ENCODE measurements at regions not wholly inside any gene's neighbourhood (a gene's known extent, or its start where the extent isn't known, plus 50 kb on each side); places are given as distances from the start of the nearest gene placed in this dataset.

GRCh38 chr5:133854554-133854953, 113.9 kb downstream of the C5orf15 start:
- TF ChIP-seq, protein P1, sequence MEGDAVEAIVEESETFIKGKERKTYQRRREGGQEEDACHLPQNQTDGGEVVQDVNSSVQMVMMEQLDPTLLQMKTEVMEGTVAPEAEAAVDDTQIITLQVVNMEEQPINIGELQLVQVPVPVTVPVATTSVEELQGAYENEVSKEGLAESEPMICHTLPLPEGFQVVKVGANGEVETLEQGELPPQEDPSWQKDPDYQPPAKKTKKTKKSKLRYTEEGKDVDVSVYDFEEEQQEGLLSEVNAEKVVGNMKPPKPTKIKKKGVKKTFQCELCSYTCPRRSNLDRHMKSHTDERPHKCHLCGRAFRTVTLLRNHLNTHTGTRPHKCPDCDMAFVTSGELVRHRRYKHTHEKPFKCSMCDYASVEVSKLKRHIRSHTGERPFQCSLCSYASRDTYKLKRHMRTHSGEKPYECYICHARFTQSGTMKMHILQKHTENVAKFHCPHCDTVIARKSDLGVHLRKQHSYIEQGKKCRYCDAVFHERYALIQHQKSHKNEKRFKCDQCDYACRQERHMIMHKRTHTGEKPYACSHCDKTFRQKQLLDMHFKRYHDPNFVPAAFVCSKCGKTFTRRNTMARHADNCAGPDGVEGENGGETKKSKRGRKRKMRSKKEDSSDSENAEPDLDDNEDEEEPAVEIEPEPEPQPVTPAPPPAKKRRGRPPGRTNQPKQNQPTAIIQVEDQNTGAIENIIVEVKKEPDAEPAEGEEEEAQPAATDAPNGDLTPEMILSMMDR (IDR thresholded peaks at IDR 0.05; ENCODE audit: insufficient read depth, low read length) = no peak
- TF ChIP-seq, protein P2, sequence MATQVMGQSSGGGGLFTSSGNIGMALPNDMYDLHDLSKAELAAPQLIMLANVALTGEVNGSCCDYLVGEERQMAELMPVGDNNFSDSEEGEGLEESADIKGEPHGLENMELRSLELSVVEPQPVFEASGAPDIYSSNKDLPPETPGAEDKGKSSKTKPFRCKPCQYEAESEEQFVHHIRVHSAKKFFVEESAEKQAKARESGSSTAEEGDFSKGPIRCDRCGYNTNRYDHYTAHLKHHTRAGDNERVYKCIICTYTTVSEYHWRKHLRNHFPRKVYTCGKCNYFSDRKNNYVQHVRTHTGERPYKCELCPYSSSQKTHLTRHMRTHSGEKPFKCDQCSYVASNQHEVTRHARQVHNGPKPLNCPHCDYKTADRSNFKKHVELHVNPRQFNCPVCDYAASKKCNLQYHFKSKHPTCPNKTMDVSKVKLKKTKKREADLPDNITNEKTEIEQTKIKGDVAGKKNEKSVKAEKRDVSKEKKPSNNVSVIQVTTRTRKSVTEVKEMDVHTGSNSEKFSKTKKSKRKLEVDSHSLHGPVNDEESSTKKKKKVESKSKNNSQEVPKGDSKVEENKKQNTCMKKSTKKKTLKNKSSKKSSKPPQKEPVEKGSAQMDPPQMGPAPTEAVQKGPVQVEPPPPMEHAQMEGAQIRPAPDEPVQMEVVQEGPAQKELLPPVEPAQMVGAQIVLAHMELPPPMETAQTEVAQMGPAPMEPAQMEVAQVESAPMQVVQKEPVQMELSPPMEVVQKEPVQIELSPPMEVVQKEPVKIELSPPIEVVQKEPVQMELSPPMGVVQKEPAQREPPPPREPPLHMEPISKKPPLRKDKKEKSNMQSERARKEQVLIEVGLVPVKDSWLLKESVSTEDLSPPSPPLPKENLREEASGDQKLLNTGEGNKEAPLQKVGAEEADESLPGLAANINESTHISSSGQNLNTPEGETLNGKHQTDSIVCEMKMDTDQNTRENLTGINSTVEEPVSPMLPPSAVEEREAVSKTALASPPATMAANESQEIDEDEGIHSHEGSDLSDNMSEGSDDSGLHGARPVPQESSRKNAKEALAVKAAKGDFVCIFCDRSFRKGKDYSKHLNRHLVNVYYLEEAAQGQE (IDR thresholded peaks at IDR 0.05; ENCODE audit: insufficient replicate concordance, low read depth) = no peak
- no peak for TF ChIP-seq POLR2AphosphoS5 (IDR thresholded peaks at IDR 0.05; ENCODE audit: low read depth)
- no peak for TF ChIP-seq GABPA (IDR thresholded peaks at IDR 0.05; ENCODE audit: low read depth)

Measured in HL-60 (cell line).